ENCODE measurements at regions not wholly inside any gene's neighbourhood (a gene's known extent, or its start where the extent isn't known, plus 50 kb on each side); places are given as distances from the start of the nearest gene placed in this dataset.

DNA sequence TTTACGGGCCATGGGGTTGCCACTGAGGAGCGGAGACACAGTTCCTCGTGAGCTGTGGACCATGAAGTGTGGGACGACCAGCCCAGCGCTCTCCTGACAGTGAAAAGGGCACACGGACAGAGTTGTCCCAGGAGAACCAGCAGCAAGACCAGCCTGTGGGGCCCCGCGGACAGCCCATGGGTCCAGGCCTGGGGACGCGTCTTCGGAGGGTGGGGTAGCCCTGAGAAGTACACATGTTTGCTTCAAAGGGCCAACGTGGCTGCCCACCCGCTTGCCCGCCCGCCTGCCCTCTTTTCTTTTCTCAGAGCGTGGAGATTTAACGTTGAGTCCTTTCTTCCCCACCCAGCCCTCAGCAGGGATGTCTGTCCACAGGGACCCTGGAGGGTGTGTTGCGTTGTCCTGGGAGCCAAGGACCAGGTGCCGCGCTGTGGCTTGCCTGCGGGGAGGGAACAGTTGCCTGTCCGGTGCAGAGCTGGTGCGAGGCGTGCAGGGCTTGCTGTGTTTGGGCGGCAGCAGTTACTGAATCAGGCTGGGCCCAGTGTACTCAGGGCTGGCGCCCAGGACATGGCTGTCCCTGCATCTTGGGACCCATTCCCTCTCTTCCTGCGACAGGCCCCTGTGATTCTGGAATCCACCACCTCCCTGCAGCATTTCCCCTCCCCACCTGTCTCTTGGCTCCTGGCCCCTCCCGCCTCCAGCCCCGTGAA is 120.1 kb upstream of the HDAC4 start:
- DNase-seq = no peak

DNA sequence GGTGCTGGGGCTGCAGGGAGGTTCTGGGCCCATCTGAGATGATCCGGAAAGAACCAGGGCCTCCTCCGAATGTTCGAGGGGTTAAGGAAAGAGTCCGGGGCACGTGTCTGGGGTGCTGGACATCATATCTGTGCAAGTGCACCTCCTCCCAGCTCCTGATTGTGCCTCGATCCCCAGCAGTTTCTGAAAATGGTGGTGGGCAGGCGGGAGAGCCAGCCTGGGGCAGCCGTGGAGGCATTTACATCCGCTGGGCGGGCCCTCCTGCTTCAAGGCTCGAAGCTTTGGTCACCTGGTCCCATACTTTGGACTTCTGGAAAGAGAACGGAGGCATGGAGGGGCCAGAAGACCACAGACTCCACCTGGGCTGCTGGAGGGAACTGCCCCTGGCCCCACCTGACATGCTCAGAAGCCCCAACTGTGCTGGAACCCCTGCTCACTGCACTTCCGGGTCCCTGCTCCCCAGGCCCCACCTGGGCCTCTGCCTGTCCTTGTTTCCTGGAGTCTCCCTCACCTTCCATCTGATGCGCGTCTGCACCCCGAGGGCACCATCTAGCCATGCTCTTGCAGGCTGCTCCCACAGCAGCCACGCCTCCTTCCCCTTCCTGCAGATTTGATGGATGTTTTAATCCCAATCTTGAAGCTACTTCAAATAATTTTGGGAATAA is 119.2 kb upstream of the HDAC4 start:
- no peak for DNase-seq

DNA sequence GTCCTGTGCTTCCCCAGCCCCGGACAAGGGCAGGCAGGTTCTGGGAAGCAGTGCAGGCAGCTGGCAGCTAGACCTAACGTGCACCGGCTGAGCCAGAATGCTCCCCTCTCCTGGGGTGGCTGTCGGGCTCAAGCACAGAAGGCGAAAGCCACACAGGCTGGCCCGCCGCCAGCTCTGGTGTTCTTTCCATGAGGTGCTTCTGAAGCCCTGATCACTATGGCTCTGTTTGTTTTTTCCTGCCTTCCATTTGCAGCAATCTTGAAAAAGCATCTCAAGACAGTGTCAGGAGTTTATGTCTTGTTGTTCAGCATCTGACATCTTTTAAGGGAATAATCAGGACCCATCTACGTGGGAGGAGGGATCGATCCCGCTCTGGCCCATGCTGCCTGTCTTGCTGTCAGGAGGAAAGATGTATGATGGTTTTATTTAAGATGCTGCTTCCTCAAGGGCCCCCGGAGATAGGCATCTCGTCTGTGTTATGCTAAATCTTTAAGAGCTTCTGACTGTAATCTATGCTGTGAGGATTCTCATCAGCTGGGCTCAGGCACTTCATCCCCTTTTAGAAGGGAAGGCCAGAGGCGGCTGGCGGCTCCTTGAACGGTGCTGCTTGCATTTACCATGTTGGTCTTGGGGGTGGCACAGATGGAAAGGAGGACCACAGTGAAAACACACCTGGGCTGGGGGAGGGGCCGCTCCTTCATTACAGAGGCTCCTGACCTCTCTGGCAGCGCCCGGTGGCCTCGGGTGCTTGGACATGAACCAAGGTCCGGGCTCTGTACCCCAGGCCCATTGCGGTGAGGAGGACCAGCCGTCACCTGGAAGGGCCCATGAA is 118.5 kb upstream of the HDAC4 start:
- no peak for DNase-seq

DNA sequence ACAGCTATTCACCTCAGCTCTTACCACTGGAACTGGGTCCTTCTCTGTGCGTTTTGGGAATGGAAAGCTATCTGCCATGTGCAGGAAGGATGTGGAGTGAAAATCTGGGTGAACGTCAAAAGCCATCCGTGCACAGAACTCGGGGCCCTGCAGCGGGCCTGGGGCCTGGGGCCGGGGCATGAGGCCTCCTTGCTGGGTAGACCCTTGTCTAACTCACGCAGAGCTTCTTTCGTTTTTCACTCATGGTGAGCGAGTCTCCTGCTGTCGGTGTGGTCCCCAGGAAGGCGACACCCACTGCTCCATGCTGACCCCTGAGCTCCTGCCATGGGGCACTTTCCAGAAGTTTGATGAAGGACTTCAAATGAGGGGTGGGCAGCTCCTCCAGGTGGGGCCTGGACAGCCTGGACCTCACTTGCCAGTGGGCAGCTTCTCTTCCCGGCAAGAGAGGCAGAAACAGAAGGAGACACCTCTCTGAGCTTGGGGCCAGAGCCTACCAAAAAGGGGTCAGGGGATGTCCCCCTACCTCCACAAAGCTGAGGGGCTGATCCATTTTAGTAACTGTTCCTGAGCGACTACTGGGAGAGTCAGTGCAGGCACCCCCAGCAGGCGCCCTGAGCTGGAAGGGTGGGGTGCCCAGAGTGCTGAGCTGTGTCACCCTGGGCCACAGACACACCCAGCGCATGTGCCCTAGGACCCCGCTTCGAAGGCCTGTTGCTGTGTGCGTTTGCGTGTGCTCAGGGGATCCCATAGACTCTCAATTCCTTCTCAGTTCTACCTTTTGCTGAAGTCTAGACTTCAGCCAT is 117.7 kb upstream of the HDAC4 start:
- DNase-seq = no peak

DNA sequence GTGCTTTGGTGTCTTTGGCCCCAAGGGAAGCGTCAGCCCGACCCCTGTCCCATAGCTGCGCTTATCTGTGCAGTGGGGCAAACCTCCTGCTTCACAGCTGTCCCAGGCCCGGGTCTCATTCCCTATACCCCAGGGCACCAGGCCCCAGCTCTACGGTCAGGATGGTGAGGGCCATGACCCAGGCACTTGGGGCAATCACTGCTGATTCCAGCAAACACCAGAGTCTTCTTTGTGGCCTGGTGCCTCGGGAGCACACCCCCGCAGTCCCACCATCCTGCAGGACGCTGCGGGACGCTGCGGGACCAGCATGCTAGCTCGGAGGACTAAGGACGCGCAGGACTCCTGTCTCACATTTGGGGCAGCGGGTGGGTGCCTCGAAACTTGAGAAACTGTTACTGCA is 116.9 kb upstream of the HDAC4 start:
- DNase-seq = no peak

DNA sequence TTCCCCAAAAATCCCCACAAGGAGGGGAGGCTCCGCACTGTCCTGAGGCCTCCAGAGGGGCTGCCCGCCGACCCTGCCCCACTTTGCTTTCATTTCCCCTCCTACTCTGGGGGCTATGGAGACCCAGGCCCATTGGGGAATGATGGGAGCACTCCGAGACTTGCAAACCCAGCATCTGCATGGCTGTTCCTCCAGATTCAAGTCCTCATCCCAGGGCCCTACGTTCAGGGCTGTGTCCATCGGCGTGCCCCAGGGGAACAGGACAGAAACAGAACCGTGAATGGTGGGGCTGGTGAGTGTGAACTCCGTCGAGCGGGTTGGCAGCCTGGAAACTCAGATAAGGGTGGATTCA is 116.1 kb upstream of the HDAC4 start:
- DNase-seq = no peak

DNA sequence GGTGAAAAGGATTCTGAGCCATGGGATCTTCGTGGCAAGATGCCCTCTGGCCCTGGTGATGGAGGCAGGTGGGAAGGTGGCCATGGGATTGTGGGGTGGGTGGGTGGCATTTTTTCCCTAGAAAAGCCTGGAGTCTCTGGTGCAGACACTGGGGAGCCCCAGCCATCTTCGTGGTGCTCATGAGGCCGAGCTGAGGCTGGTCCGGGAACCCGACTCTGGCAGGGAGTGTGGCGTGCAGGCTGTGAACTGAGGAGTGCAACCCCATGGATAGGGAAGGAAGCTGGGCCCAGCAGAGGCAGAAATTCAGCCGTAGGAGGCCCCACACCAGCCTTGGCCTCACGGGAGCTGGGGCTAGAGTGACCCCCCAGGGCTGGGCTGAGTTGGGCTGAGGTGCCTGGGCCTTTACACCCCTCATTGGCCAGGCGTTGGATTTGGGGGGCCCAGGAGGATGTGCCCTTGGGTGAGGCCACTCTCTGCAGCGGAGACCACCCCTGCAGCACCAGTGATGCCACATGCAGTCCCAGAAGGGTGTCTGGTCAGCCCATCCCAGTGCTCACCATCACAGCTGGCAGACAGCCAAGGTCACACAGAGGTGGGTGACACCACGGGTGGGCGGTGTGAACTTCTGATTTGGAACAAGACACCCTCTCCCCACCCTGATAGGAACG is 115.6 kb upstream of the HDAC4 start:
- no peak for DNase-seq

DNA sequence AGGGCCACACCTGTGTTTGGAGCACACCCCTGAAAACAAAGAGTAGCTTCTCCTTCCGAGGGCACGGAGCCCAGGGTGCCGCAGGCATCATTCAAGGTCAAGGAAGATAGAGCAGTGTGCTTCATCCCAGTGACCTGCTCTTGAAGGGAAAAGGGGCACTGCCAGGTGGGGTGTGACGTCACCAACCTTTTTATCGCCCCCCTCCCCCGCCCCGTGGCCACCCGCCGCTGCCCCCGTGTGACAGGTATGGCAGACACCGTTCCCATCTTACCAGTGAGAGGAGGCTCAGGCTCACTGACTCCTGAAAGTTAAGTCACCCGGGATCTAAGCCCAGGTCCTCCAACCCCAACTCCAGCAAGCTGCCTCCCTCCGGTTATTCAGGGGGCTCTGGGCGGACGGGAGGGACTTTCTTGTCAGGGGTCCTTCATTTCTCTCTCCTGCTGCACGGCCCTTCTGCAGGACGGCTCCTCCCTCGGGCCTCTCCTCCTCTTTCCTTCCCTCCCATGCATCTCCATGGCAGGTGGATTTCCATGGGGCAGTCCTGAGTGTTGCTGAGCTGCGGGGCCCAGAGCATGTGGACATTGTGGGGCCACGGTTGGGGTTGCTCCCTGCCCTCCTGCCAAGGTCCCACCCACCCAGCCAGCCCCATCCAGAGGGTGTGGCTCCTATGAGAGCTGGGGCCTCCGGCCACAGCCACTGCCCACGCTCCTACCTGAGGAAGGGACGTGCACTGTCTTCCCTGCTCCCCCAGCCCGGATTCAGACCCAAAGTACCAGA is 114.1 kb upstream of the HDAC4 start:
- DNase-seq = no peak

DNA sequence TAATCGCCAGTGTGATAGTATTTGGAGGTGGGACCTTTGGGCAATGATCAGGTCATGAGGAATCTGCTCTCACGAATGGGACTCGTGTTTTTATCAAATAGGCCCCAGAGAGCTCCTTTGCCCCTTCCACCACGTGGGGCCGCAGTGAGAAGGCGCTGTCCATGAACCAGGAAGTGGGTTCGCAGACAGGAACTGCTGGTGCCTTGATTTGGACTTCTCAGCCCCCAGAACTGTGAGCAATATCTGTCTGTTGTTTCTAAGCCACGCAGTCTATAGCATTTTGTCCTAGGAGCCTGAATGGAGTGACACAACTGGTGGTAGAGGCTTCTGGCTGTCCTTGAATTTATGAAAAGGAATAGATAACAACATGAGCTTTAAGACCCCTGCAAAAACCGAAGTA is 111.2 kb upstream of the HDAC4 start:
- no peak for DNase-seq

DNA sequence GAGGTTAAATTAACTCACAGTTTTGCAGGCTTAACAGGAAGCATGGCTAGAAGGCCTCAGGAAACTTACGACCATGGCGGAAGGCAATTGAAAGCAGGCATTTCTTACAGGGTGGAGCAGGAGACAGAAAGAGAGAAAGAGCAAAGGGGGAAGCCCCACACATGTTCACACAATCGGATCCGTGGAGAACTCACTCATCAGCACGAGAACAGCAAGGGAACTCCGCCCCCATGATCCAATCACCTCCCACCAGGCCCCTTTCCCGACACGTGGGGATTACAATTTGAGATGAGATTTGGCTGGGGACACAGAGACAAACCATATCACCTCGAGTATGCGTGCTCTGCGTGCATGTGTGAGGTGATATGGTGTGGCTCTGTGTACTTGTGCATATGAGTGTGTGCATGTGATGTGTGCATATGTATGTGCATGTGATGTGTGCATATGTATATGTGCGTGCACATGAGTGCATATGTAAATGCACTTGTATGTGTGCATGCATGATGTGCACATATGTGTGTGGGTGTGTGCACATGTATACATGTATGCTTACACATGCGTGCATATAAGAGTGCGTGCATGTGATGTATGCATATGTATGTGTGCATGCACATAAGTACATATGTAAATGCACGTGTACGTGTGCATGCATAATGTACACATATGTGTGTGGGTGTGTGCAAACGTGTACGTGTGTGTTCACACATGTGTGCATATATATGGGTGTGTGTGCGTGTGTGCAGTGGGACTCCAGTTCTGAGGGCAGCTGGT is 108.7 kb upstream of the HDAC4 start:
- no peak for DNase-seq

DNA sequence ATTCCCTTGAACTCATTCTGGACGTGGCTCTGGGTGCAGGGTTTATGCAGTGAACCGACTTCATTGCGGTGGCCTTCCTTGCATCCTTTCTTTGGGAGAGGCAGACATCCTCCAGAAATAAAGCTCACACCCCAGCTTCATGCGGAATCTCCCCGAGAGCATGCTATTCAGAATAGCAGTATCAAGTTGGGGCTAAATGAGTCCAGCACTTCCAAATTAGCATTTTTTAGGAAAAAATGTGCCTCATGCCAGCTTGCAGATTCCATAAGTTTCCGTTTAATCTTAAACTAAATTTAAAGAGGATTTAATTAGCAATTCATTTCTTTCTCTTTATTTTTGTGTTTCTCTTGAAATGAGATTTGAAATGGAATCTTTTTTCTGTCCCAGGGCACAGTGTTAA is 107.4 kb upstream of the HDAC4 start:
- no peak for DNase-seq

DNA sequence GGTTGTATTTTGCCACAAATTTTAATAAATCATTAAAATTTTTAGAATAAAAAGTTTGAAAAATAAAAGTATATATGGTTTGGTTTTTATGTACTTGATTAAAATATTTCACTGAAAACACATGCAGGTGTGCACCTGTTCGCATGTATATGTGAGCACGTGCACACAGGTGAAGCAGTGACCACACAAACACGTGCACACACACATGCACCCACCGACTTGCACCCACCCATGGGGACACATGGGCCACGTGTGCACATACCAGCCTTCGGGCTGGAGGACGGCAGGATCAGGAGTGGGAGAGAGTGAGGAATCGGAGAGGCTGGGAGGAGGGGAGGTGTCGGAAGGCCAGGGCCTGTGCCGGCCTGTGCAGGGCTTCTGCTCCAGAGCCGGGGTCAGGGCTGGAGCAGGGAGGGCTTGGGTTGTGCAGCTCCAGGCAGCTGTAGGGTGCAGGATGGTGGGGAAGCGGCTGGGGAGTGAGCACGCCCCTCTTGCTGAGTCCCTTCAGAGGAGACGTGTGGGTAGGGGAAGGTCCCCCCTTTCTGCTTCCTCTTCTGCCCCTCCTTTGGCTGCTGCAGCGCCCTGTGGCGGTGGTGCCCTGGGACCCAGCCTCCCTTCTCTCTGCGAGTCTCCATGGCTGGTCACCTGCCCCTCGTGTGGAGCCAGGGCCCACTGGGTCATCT is 106.9 kb upstream of the HDAC4 start:
- no peak for DNase-seq

DNA sequence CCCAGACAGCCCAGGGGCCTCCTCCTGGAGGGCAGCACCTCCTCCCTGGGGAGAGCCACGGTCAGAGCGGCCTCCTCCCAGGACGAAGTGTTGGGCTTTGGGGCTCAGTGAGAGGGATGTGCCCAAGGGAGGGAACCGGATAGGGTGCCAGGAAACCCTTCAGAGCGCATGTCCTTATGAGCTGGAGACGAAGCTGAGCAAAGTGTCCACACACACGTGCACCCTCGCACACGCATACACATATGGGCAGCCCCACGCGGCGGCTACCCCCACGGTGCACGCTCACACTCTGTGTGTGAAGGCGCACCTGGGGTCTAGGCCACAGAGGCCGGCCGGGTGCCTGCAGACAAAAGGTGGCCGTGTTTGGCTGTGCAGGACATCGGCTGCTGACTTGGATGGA is 106.1 kb upstream of the HDAC4 start:
- DNase-seq = no peak

DNA sequence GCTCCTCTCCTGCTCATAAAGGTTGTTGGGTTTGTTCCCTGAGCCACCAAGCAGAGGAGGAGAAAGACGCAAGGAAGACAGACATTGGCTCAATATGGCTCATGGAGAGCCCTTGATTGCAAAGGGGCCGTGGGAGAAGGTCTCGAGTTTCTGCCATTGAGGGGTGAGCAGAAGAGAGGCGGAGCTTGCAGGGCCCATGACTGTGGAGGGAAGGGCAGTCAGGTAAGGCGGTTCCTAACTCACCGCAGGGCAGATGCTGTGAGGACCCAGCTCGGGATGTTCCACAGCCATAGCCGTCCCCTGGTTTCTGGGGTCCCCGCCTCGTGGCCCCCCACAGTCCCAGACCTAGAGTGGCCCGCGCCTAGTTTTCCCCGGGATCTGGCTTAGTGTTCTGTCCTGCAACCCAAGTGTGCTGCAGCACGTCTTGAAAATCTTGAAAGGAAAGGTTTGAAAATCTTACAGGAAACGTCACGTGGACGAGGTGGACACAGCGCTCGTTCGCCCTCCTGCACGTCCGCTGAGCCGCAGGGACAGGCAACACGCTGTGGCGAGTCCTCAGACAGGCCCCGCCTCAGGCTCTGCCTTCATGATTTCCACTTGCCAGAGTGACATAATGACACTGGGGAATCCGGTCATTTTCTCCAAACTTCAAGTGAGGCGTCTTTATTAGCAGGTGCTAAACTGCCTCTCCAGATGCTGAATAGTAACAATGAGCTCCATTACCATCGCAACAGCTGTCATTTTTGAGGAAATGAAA is 105.5 kb upstream of the HDAC4 start:
- no peak for DNase-seq

DNA sequence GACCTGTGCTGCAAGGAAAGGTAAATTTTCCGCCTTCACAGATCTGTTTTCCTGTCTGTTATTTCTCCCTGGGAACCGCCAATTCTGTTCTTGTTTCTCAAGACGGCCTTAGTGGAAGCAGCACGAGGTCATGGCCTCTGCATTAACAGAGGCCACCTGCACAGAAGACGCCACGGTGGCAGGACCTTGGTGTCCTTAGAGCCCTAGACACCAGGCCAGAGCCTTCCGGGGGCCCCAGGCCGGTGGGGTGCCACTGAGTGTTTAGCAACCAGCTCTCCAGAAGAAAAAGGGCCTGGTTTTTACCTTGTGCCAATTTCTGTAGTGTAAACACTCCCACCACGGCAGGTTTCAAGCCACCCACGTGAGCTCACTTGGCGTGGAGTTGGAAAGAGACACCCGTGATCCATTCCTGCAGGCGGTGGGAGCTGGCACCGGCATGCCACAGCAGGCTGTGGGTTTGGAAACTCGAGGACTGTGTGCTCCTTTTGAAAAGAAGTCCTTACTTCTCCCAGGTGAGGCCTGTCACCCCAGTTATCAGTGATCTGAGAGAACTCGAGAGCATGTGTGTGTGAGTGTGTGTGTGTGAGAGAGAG is 103.9 kb upstream of the HDAC4 start:
- no peak for DNase-seq

DNA sequence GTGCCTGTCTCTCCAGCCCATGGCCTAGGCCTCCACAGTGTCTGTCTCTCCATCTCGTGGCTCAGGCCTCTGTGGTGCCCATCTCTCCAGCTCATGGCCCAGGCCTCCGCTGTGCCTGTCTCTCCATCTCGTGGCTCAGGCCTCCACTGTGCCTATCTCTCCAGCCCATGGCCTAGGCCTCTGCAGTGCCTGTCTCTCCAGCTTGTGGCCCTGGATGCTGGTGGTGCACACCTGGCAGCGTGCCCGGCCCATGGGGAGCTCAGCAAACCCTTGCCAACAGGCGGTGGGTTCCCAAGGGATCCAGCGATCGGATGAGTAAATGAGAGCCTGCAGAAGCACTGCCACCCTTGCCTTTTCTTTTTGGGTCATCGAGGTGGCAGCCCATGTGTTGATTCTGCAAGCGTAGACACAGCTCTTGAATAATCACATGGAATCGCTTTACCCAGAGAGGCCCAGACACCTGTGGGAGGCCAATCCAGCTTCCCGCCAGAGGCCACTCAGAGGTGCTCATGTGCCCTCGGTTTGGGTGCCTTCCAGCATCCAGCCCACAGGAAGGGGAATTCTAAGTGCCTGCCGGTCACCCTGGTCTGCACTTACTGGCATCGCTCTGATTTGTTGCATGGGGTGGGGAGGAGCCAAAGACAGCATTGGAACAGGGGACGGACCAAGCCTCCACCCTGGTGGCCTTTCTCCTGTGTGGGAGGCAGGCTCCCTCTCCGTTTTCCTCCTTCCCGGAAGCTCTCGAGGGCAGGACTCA is 101.8 kb upstream of the HDAC4 start:
- no peak for DNase-seq

DNA sequence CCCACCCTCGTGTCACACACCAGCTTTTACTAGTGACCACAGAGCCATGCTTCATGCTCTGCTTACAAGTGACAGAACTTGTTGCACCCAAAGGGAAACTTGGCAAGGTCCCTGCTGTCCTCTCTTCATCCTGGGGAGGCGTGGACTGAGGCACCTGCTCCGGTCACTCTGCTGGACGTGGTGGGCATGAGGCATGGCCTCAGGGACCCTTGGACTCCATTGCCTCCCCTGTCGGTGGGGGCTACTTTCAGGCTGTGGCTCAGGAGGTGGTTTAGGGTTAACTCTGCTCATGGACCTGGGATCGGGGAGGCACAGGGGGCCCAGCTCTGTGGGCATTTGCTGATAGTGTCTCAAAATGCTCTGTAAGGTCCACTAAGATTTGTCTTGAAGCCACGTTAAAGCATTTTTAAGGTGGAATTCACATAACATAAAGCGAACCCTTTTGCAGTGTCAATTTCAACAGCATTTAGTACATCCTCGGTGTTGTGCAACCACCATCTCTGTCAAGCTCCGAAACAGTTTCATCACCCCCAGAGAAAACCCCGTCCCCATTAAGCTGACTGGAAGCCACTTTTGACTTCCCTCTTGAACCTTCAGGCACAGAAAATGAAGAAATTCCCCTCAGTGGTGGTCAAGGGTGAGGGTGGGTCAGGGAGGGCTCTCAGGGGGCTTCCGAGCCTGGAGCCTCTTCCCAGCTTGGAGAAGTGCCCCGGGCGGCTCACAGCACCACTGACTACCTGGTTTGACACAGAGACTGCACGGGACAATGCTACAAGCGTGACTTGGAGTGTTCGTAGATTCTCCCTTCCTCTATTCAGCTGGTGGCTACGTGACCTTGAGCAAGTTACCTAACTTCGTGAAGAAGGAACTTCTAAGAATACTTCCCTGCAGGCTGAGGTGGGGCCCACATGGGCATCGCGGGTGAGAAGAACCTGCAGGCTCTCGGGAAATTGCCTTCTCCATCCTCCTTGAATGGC is 100.0 kb upstream of the HDAC4 start:
- no peak for DNase-seq

Measured in fibroblast of upper back skin (primary cell).